Adrenal gland (tissue), 9 donors: ENCODE measurements at regions not wholly inside any gene's neighbourhood (a gene's known extent, or its start where the extent isn't known, plus 50 kb on each side); places are given as distances from the start of the nearest gene placed in this dataset.

Experiments used
- DNase-seq, 7 donors: peaks; one replicate each; pipeline ENCODE4 v3.0.0-alpha.2; 2019 to 2020
- H3K27ac ChIP-seq, 5 donors: fragments of 200-600 bp; sonication (generic) in 4 of 5; 1 replicate in 3 of 5; 2 replicates in 2 of 5; pipeline versions ENCODE4 v1.5.1 to v1.8.0; 2016 to 2020; ENCODE audit warnings: mild to moderate bottlenecking in 1 of 5
- H3K27me3 ChIP-seq: fragments of 200-600 bp; 2 replicates; pipeline ENCODE4 v1.8.0; 2021
- H3K36me3 ChIP-seq, 2 donors: fragments of 200-600 bp; replicated peaks in 1 of 2; 1 replicate in 1 of 2; 2 replicates in 1 of 2; pipeline versions ENCODE4 v1.5.1 to v1.8.0; 2018 to 2022
- H3K4me1 ChIP-seq, 2 donors: fragments of 200-600 bp; replicated peaks in 1 of 2; 1 replicate in 1 of 2; 2 replicates in 1 of 2; pipeline versions ENCODE4 v1.5.1 to v1.8.0; 2018 to 2021
- H3K4me3 ChIP-seq, 4 donors: fragments of 200-600 bp; sonication (generic) in 3 of 4; one replicate each; pipeline ENCODE4 v1.5.1; 2016 to 2018
- H3K9me3 ChIP-seq, 3 donors: fragments of 200-600 bp; sonication (generic) in 1 of 3; replicated peaks in 1 of 3; 1 replicate in 2 of 3; 2 replicates in 1 of 3; pipeline versions ENCODE4 v1.5.1 to v1.8.0; 2016 to 2021
- POLR2A ChIP-seq, 2 donors: fragments of 450-650 bp; IDR thresholded peaks; one replicate each; pipeline ENCODE4 v1.6.1; 2017; ENCODE audit warnings: antibody characterized with exemption in 2 of 2, mild to moderate bottlenecking in 2 of 2, moderate library complexity in 1 of 2
- WGBS, 4 donors: extraction: QIAGEN DNeasy Blood & Tissue Kit in 2 of 4; methylation state at CpG; one replicate each; pipeline versions ENCODE4 v1.1.5 to v1.1.7; 2013 to 2017; 5-methylcytosine and 5-hydroxymethylcytosine counted together
- intact Hi-C, 2 donors: fragments of 100-400 bp; cut with DNase I; formaldehyde crosslinking; loops; one replicate each; pipeline versions ENCODE4 v1.14.1 to v1.15.0; 2022 to 2023
- TF ChIP-seq, protein P1 (sequence below), 6 experiments: fragments of 450-650 bp in 4 of 6; fragments of 200-600 bp in 2 of 6; sonication (generic) in 1 of 6; IDR thresholded peaks; 1 replicate in 5 of 6; 2 replicates in 1 of 6; pipeline versions ENCODE4 v1.5.1 to v1.8.0; 2016 to 2021; ENCODE audit warnings: antibody characterized with exemption in 6 of 6, mild to moderate bottlenecking in 2 of 6, moderate library complexity in 1 of 6
- donor health status: healthy with polysubstance abuse.
- donor health status: Bipolar disorder and iron deficiency.
- donor health status: DM: yes; HTN: yes; CAD: no.
- donor health status: DM: no; HTN: no; CAD: no.
- donor health status: DM: no; HTN: no; CAD: no.

- Histone ChIP-seq H3K4me3 (no peak overlapping the region), H3K27ac (no peak overlapping the region), H3K9me3 (no peaks in the 10 kb centered on the region), H3K36me3 (no peaks in the 10 kb centered on the region), H3K27me3 (no peaks in the 10 kb centered on the region), H3K4me1 (no peaks in the 10 kb centered on the region)
- intact Hi-C loops = no loop called here
- 68 to 82% (median 76%) methylated on average over 14 of the region's 14 CpGs for WGBS, 4 donors
- TF ChIP-seq POLR2A (IDR thresholded peaks at IDR 0.05) = no peak
- TF ChIP-seq, protein P1, sequence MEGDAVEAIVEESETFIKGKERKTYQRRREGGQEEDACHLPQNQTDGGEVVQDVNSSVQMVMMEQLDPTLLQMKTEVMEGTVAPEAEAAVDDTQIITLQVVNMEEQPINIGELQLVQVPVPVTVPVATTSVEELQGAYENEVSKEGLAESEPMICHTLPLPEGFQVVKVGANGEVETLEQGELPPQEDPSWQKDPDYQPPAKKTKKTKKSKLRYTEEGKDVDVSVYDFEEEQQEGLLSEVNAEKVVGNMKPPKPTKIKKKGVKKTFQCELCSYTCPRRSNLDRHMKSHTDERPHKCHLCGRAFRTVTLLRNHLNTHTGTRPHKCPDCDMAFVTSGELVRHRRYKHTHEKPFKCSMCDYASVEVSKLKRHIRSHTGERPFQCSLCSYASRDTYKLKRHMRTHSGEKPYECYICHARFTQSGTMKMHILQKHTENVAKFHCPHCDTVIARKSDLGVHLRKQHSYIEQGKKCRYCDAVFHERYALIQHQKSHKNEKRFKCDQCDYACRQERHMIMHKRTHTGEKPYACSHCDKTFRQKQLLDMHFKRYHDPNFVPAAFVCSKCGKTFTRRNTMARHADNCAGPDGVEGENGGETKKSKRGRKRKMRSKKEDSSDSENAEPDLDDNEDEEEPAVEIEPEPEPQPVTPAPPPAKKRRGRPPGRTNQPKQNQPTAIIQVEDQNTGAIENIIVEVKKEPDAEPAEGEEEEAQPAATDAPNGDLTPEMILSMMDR (IDR thresholded peaks at IDR 0.05) = no peak
- DNase-seq = no peak
Measured at GRCh38 chr11:129702410-129703398, 112.9 kb upstream of the TMEM45B start.

- Histone ChIP-seq H3K27me3 (no peaks in the 10 kb centered on the region), H3K9me3 (no peaks in the 10 kb centered on the region), H3K27ac (no peak overlapping the region), H3K4me3 (no peak overlapping the region), H3K36me3 (no peaks in the 10 kb centered on the region), H3K4me1 (no peaks in the 10 kb centered on the region)
- TF ChIP-seq, protein P1 (IDR thresholded peaks at IDR 0.05) = no peak
- TF ChIP-seq POLR2A (IDR thresholded peaks at IDR 0.05) = no peak
- intact Hi-C loops = no loop called here
- WGBS, 4 donors = 64 to 68% (median 65%) methylated on average over 6 of the region's 6 CpGs
- DNase-seq = no peak
Measured at GRCh38 chr11:129703846-129704245, 111.8 kb upstream of the TMEM45B start.

DNA sequence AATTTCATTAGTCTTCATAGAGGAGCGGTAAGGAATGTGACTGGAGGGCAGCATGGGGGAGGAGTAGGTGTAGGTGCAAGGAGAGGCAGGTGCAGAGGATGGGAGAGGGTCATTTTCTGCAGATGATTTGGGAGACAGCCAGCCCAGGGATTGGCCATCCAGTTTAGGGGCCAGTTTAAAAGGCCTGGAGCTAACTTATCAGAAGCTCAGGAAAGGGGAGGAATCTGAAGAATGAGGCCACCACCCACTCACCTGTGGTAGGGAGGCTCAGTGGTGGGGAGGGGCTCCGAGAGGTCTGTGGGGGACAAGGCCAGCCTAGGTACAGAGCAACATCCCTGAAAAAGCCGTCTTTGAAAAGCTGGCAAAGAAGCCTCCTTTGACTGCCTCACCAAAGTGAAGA lies 110.8 kb upstream of the TMEM45B start:
- TF ChIP-seq, protein P1 (IDR thresholded peaks at IDR 0.05) = no peak
- no peaks in the 10 kb centered on the region for H3K27me3 ChIP-seq
- WGBS, 4 donors = 64 to 78% (median 73%) methylated on average over 3 of the region's 3 CpGs
- H3K36me3 ChIP-seq = no peaks in the 10 kb centered on the region
- H3K4me3 ChIP-seq = no peak overlapping the region
- H3K27ac ChIP-seq = no peak overlapping the region
- H3K4me1 ChIP-seq = no peaks in the 10 kb centered on the region
- no peak for DNase-seq
- no peaks in the 10 kb centered on the region for H3K9me3 ChIP-seq
- intact Hi-C loops = no loop called here

GRCh38 chr11:129705341-129705740 lies 110.3 kb upstream of the TMEM45B start:
- H3K27ac ChIP-seq = no peak overlapping the region
- no peaks in the 10 kb centered on the region for H3K9me3 ChIP-seq
- TF ChIP-seq, protein P1 (IDR thresholded peaks at IDR 0.05) = no peak
- TF ChIP-seq POLR2A (IDR thresholded peaks at IDR 0.05) = no peak
- 74 to 86% (median 82%) methylated on average over 8 of the region's 8 CpGs for WGBS, 4 donors
- no peaks in the 10 kb centered on the region for H3K4me1 ChIP-seq
- intact Hi-C loops = no loop called here
- no peaks in the 10 kb centered on the region for H3K36me3 ChIP-seq
- H3K27me3 ChIP-seq = no peaks in the 10 kb centered on the region
- H3K4me3 ChIP-seq = no peak overlapping the region
- no peak for DNase-seq
